H1 (cell line): ENCODE measurements at regions not wholly inside any gene's neighbourhood (a gene's known extent, or its start where the extent isn't known, plus 50 kb on each side); places are given as distances from the start of the nearest gene placed in this dataset. TPM values are rescaled to one million over a fixed set of nuclear protein-coding genes. Genes with fewer than 3 reads are reported as not detected.

Experiments used
- small RNA-seq: library from polyadenylated mRNA; stranded (forward); fragments of <200 nt; extraction: miRNeasy Mini kit (QIAGEN cat#:217004); gene quantifications from one replicate; pipeline ENCODE3, GENCODE V24; 2013; ENCODE audit not compliant: insufficient read depth

Small RNA genes lying in the stretch of these regions (small RNA-seq; reads per million reads assigned to genes)
- gene RN7SL35P, result not detected
- not detected for gene SNRPBP1
